GM19238 (cell line): ENCODE measurements at regions not wholly inside any gene's neighbourhood (a gene's known extent, or its start where the extent isn't known, plus 50 kb on each side); places are given as distances from the start of the nearest gene placed in this dataset.

Experiments
- DNase-seq: peaks from one replicate; pipeline ENCODE4 v3.0.0; 2011; ENCODE audit warnings: low spot score; ENCODE audit not compliant: insufficient read length

- DNase-seq, result no peak
Measured at GRCh38 chr4:12875640-12876243, 608.4 kb downstream of the RAB28 start.

GRCh38 chr4:12873351-12873750, 610.8 kb downstream of the RAB28 start:
- DNase-seq, result no peak

- DNase-seq, result no peak
Measured at GRCh38 chr4:12861422-12861821, 622.7 kb downstream of the RAB28 start.

GRCh38 chr4:12852338-12853307, 631.5 kb downstream of the RAB28 start:
- no peak for DNase-seq

GRCh38 chr4:12846368-12846767, 637.8 kb downstream of the RAB28 start:
- no peak for DNase-seq

GRCh38 chr4:12844141-12844540, 640.0 kb downstream of the RAB28 start:
- DNase-seq, result no peak

- no peak for DNase-seq
Measured at GRCh38 chr4:12827966-12828365, 656.2 kb downstream of the RAB28 start.

GRCh38 chr4:12791536-12791935, 692.6 kb downstream of the RAB28 start:
- no peak for DNase-seq

- no peak for DNase-seq
Measured at GRCh38 chr4:12787261-12787660, 696.9 kb downstream of the RAB28 start.

GRCh38 chr4:12778706-12779105, 705.4 kb downstream of the RAB28 start:
- DNase-seq, result no peak

GRCh38 chr4:12778191-12778590, 705.9 kb downstream of the RAB28 start:
- DNase-seq, result no peak

- DNase-seq, result no peak
Measured at GRCh38 chr4:12770351-12770750, 713.8 kb downstream of the RAB28 start.

GRCh38 chr4:12761694-12762093, 722.4 kb downstream of the RAB28 start:
- no peak for DNase-seq

- DNase-seq, result no peak
Measured at GRCh38 chr4:12747154-12747553, 737.0 kb downstream of the RAB28 start.

GRCh38 chr4:12746221-12746620, 737.9 kb downstream of the RAB28 start:
- no peak for DNase-seq

- no peak for DNase-seq
Measured at GRCh38 chr4:12734586-12734985, 749.6 kb downstream of the RAB28 start.

GRCh38 chr4:12729384-12729783, 754.8 kb downstream of the RAB28 start:
- DNase-seq, result no peak

GRCh38 chr4:12724510-12724909, 759.6 kb downstream of the RAB28 start:
- DNase-seq, result no peak

- DNase-seq, result no peak
Measured at GRCh38 chr4:12723849-12724447, 760.2 kb downstream of the RAB28 start.

- no peak for DNase-seq
Measured at GRCh38 chr4:12716896-12717295, 767.2 kb downstream of the RAB28 start.

GRCh38 chr4:12712648-12713339, 771.3 kb downstream of the RAB28 start:
- DNase-seq, result no peak
